Smooth muscle cell (in vitro differentiated cells): ENCODE measurements at regions not wholly inside any gene's neighbourhood (a gene's known extent, or its start where the extent isn't known, plus 50 kb on each side); places are given as distances from the start of the nearest gene placed in this dataset.

Source experiments
- DNase-seq: peaks from one replicate; lab custom pipeline; 2025; ENCODE audit not compliant: unreplicated experiment; lab: John Stamatoyannopoulos, UW
- H2AFZ ChIP-seq: fragments of 200-600 bp; sonication (generic); 2 replicates; pipeline ENCODE4 v1.6.0; 2016; ENCODE audit warnings: antibody characterized with exemption, low read depth, mild to moderate bottlenecking
- H3F3A ChIP-seq: fragments of 200-600 bp; sonication (generic); 2 replicates; pipeline ENCODE4 v1.6.0; 2017; ENCODE audit warnings: antibody characterized with exemption, low read depth
- H3K27ac ChIP-seq: fragments of 200-600 bp; sonication (generic); 2 replicates; pipeline ENCODE4 v1.5.1; 2016; ENCODE audit warnings: low read depth, mild to moderate bottlenecking
- H3K27me3 ChIP-seq: fragments of 200-600 bp; sonication (generic); 2 replicates; pipeline ENCODE4 v1.6.1; 2016; ENCODE audit warnings: low read depth, mild to moderate bottlenecking
- H3K36me3 ChIP-seq: fragments of 200-600 bp; sonication (generic); 2 replicates; pipeline ENCODE4 v1.5.1; 2016; ENCODE audit warnings: low read depth
- H3K4me1 ChIP-seq: fragments of 200-600 bp; sonication (generic); 2 replicates; pipeline ENCODE4 v1.5.1; 2016; ENCODE audit warnings: low read depth
- H3K4me2 ChIP-seq: fragments of 200-600 bp; sonication (generic); 2 replicates; pipeline ENCODE4 v1.6.0; 2016; ENCODE audit warnings: mild to moderate bottlenecking
- H3K4me3 ChIP-seq: fragments of 200-600 bp; sonication (generic); 2 replicates; pipeline ENCODE4 v1.5.1; 2016; ENCODE audit warnings: mild to moderate bottlenecking
- H3K79me2 ChIP-seq: fragments of 200-600 bp; sonication (generic); 2 replicates; pipeline ENCODE4 v1.6.0; 2016; ENCODE audit warnings: low read depth, mild to moderate bottlenecking
- H3K9ac ChIP-seq: fragments of 200-600 bp; sonication (generic); 2 replicates; pipeline ENCODE4 v1.6.0; 2016; ENCODE audit warnings: low read depth
- H3K9me3 ChIP-seq: fragments of 200-600 bp; sonication (generic); replicated peaks from 2 replicates; pipeline ENCODE4 v1.5.1; 2016; ENCODE audit warnings: low read depth
- H4K20me1 ChIP-seq: fragments of 200-600 bp; sonication (generic); 2 replicates; pipeline ENCODE4 v1.6.0; 2016; ENCODE audit warnings: low read depth
- CTCF ChIP-seq: fragments of 200-600 bp; sonication (generic); IDR thresholded peaks from 2 replicates; pipeline ENCODE4 v1.5.1; 2017; ENCODE audit warnings: borderline replicate concordance, mild to moderate bottlenecking, antibody characterized with exemption; ENCODE audit not compliant: insufficient read depth, poor library complexity, severe bottlenecking
- WGBS: methylation state at CpG from one replicate; pipeline ENCODE4 v1.1.7; 2016; ENCODE audit warnings: low lambda C conversion rate; 5-methylcytosine and 5-hydroxymethylcytosine counted together

GRCh38 chr5:7186818-7187217, 209.1 kb upstream of the ADCY2 start:
- Histone ChIP-seq H3K9me3 (no peaks in the 10 kb centered on the region), H3K79me2 (no peaks in the 10 kb centered on the region), H2AFZ (no peak overlapping the region), H3K9ac (no peak overlapping the region), H3K4me3 (no peak overlapping the region), H4K20me1 (no peaks in the 10 kb centered on the region), H3K27ac (no peak overlapping the region), H3K36me3 (no peaks in the 10 kb centered on the region), H3K27me3 (peaks cover 3% of the 10 kb centered on the region), H3K4me2 (no peak overlapping the region), H3F3A (no peaks in the 10 kb centered on the region), H3K4me1 (no peaks in the 10 kb centered on the region)
- no peak for TF ChIP-seq CTCF
- DNase-seq = no peak
- 91% methylated on average over 3 of the region's 3 CpGs for WGBS

- H4K20me1 ChIP-seq = no peaks in the 10 kb centered on the region
- no peaks in the 10 kb centered on the region for H3K79me2 ChIP-seq
- no peaks in the 10 kb centered on the region for H3K36me3 ChIP-seq
- H3K4me2 ChIP-seq = no peak overlapping the region
- no peaks in the 10 kb centered on the region for H3K4me1 ChIP-seq
- no peak overlapping the region for H2AFZ ChIP-seq
- H3F3A ChIP-seq = no peaks in the 10 kb centered on the region
- H3K4me3 ChIP-seq = no peak overlapping the region
- peaks cover 3% of the 10 kb centered on the region for H3K27me3 ChIP-seq
- no peak for DNase-seq
- H3K9ac ChIP-seq = no peak overlapping the region
- H3K27ac ChIP-seq = no peak overlapping the region
- 75% methylated on average over 6 of the region's 6 CpGs for WGBS
- no peaks in the 10 kb centered on the region for H3K9me3 ChIP-seq
- TF ChIP-seq CTCF = no peak
These were observed 205.2 kb upstream of the ADCY2 start for GRCh38 chr5:7190712-7191250.

GRCh38 chr5:7192016-7192415, 203.9 kb upstream of the ADCY2 start:
- Histone ChIP-seq H3K36me3 (no peaks in the 10 kb centered on the region), H2AFZ (no peak overlapping the region), H3K4me2 (no peak overlapping the region), H3K27me3 (no peaks in the 10 kb centered on the region), H3K27ac (no peak overlapping the region), H3K9me3 (no peaks in the 10 kb centered on the region), H3K79me2 (no peaks in the 10 kb centered on the region), H4K20me1 (no peaks in the 10 kb centered on the region), H3F3A (no peaks in the 10 kb centered on the region), H3K4me1 (no peaks in the 10 kb centered on the region), H3K4me3 (no peak overlapping the region), H3K9ac (no peak overlapping the region)
- 54% methylated on average over 3 of the region's 3 CpGs for WGBS
- no peak for TF ChIP-seq CTCF
- no peak for DNase-seq

- Histone ChIP-seq H3K36me3 (no peaks in the 10 kb centered on the region), H3K27me3 (no peaks in the 10 kb centered on the region), H3K79me2 (no peaks in the 10 kb centered on the region), H3K4me1 (no peaks in the 10 kb centered on the region), H3K9ac (no peak overlapping the region), H2AFZ (no peak overlapping the region), H3K4me3 (no peak overlapping the region), H4K20me1 (no peaks in the 10 kb centered on the region), H3K4me2 (no peak overlapping the region), H3K27ac (no peak overlapping the region), H3K9me3 (no peaks in the 10 kb centered on the region), H3F3A (no peaks in the 10 kb centered on the region)
- DNase-seq = no peak
- no peak for TF ChIP-seq CTCF
- WGBS = 100% methylated on average over 1 of the region's 1 CpG
These were observed 193.1 kb upstream of the ADCY2 start for GRCh38 chr5:7202846-7203245.
